Testis (tissue), 2 donors: ENCODE measurements at regions not wholly inside any gene's neighbourhood (a gene's known extent, or its start where the extent isn't known, plus 50 kb on each side); places are given as distances from the start of the nearest gene placed in this dataset.

Source experiments
- CTCF ChIP-seq, 3 experiments: fragments of 450-650 bp in 2 of 3; fragments of 200-600 bp in 1 of 3; sonication (generic) in 1 of 3; IDR thresholded peaks; one replicate each; pipeline ENCODE4 v1.5.1; 2016 to 2019; ENCODE audit warnings: antibody characterized with exemption in 3 of 3, mild to moderate bottlenecking in 2 of 3, moderate library complexity in 1 of 3
- POLR2A ChIP-seq: fragments of 450-650 bp; IDR thresholded peaks from one replicate; pipeline ENCODE4 v1.6.1; 2017; ENCODE audit warnings: antibody characterized with exemption, mild to moderate bottlenecking, moderate library complexity

DNA sequence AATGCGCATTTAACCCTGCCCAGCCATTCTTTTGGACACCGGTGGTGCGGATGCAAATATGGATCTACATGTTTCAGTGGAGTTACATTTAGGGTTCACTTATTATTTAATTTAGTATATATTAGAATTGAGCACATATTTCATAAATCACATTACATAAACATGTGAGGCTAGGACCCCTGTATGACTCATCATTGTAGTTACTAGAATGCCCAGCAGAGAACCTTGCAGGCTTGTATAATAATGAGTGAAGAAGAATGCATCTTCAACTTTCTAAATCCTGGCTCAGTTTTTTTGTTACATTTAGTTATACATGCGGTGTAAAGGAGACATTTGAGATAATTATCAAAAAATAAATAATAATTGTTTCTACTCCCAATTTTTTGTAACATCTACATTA lies 369.0 kb downstream of the ATP23 start:
- no peak for TF ChIP-seq CTCF (IDR thresholded peaks at IDR 0.05)
- TF ChIP-seq POLR2A = no peak
